ENCODE measurements at regions not wholly inside any gene's neighbourhood (a gene's known extent, or its start where the extent isn't known, plus 50 kb on each side); places are given as distances from the start of the nearest gene placed in this dataset.

DNA sequence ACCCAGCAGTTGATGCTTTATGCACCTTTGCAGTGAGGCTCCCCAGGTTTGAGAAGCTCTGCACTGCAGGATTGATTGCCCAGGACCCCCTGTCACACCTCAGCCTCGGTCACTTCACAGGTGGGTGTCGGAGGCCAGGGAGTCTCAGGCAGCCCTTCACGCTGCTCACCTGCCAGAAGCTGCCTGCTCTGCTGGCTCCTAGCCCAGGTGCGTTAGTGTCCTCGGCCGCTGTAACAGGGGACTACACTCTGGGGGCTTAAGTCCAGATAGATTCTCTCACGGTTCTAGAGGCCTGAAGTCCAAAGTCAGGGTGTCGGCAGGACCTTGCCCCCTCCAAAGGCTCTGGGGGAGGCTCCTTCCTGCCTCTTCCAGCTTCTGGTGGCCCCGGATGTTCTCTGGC, 79.9 kb downstream of the CPZ start:
- no peak for DNase-seq

DNA sequence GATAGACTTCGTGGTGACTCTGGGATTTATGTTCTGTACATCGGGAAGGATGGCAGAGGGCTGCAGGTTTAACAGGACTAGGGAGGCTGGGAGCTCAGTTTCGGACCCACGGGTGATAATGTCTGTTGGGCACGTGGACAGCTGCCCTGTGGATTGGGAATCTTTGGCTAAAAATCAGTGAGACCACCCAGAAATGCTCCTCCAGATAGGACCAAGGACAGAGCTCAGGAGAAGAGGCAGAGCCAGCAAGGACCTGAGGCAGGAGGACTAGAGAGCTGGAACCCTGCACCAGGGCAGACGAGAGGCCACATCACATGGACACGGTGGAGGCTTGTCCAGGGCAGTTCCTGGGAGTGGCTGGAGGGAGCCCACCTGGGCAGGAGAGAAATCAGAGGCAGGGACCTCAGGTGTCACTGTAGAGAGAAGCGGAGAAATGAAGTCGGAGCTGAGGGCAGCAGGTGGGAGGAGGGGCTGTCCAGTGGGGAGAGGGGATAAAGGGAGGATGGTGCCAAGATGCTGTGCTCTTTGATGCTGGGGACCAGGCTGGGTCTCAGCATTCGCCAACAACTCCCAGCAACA, 79.2 kb downstream of the CPZ start:
- no peak for DNase-seq

All from MV-4-11 (cell line).